ENCODE measurements at regions not wholly inside any gene's neighbourhood (a gene's known extent, or its start where the extent isn't known, plus 50 kb on each side); places are given as distances from the start of the nearest gene placed in this dataset.

DNA sequence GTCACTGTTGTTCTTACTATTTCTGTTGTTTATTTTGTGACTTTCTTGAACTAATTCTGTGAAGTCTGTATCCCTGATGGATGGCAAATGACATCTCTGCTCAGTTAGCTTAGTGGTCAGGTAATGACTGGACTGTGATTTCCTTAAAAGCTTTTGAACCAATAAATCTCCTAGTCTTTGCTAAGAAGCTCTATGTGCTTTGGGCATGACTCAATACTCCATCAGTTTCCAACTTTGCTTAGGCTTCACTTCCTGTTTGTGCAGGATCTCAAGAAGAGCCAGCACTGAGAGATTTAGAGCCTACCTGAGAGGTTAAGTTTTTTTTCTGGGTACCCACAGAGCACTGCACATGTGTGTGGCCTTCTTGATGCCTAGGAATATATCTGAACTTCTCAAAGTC lies 329.7 kb upstream of the HTR2A start:
- intact Hi-C loops (cut with micrococcal nuclease): no loop called here
- H3K79me2 ChIP-seq (ENCODE audit: control insufficient read depth, insufficient read depth, low read length): no peaks in the 10 kb centered on the region
- no peaks in the 10 kb centered on the region for H3K27me3 ChIP-seq (replicated peaks in 1 of 4; ENCODE audit: control extremely low read depth in 1 of 4, control insufficient read depth in 3 of 4, insufficient read depth in 4 of 4, low read length in 3 of 4)
- no peak overlapping the region for H3K27ac ChIP-seq (ENCODE audit: low read length in 2 of 2)
- no peaks in the 10 kb centered on the region for H4K20me1 ChIP-seq (ENCODE audit: control insufficient read depth, insufficient read depth, low read length, poor library complexity, severe bottlenecking)
- Mint-ChIP-seq H3K4me3 (no peak overlapping the region), H3K9me3 (ENCODE audit: insufficient read depth) (peaks cover 4% of the 10 kb centered on the region), H3K4me1 (no peaks in the 10 kb centered on the region), H3K27ac (no peak overlapping the region), H3K27me3 (no peaks in the 10 kb centered on the region)
- no peaks in the 10 kb centered on the region for H3K36me3 ChIP-seq (replicated peaks in 1 of 2; ENCODE audit: control extremely low read depth in 1 of 2, control insufficient read depth in 1 of 2, extremely low read depth in 1 of 2, insufficient read depth in 2 of 2, low read length in 1 of 2)
- ChIA-PET CTCF (no interaction called here), POLR2A (no interaction called here)
- no peak for DNase-seq
- peaks cover 0 to 10% (median 2%) of the 10 kb centered on the region in 3 donors for H3K9me3 ChIP-seq (ENCODE audit: control extremely low read depth in 1 of 3, control insufficient read depth in 2 of 3, insufficient read depth in 1 of 3, low read length in 2 of 3)
- no peak overlapping the region for H3K9ac ChIP-seq (ENCODE audit: low read length)
- no peak for ATAC-seq (ENCODE audit: low read depth)
- no peak overlapping the region for H3K4me3 ChIP-seq (ENCODE audit: control extremely low read depth in 1 of 5, extremely low read depth in 1 of 5, insufficient read depth in 1 of 5, low read depth in 2 of 5, low read length in 4 of 5)
- H3K4me2 ChIP-seq (replicated peaks; ENCODE audit: low read depth, low read length, poor library complexity, severe bottlenecking): no peak overlapping the region
- TF ChIP-seq, protein P1, sequence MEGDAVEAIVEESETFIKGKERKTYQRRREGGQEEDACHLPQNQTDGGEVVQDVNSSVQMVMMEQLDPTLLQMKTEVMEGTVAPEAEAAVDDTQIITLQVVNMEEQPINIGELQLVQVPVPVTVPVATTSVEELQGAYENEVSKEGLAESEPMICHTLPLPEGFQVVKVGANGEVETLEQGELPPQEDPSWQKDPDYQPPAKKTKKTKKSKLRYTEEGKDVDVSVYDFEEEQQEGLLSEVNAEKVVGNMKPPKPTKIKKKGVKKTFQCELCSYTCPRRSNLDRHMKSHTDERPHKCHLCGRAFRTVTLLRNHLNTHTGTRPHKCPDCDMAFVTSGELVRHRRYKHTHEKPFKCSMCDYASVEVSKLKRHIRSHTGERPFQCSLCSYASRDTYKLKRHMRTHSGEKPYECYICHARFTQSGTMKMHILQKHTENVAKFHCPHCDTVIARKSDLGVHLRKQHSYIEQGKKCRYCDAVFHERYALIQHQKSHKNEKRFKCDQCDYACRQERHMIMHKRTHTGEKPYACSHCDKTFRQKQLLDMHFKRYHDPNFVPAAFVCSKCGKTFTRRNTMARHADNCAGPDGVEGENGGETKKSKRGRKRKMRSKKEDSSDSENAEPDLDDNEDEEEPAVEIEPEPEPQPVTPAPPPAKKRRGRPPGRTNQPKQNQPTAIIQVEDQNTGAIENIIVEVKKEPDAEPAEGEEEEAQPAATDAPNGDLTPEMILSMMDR (IDR thresholded peaks at IDR 0.05): no peak
- TF ChIP-seq EZH2 (IDR thresholded peaks at IDR 0.05; ENCODE audit: borderline replicate concordance, insufficient read depth, low read depth, low read length, poor library complexity, severe bottlenecking): no peak
- no peak overlapping the region for H2AFZ ChIP-seq (ENCODE audit: insufficient read depth, low read depth, low read length, poor library complexity, severe bottlenecking)
- no peaks in the 10 kb centered on the region for H3K4me1 ChIP-seq (ENCODE audit: control insufficient read depth in 2 of 2, insufficient read depth in 2 of 2, low read length in 2 of 2)

DNA sequence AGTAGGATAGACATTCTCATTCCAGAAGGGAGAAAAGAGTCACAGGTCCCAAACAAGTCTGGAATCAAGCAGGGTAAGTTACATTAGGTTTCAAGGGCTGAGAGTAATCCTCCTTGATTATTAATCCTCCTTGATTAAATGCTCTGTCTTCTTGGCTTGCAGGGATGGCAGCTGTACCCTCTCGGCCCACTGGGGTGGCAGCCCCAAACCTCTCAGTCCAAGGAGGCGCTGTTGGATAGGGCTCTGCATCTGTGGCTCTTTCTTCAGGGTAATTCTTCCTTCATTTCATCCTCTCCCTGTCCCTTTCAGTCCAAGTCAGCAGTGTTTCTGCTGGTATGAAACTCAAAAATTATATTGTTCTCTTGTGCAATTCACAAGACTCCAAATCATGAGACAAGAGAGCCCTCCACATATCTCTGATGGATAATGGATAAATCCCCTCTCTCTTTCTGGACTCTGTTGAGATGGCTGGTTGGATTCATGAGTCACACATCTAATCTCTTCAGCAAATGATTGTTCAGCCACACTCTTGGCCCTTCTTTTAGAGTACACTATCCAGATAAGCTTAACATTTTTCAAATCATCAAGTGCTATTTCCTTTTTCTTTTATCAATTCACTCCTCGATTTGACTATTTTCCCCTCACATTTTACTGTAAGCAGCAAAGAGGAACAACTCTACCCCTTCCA lies 323.7 kb upstream of the HTR2A start:
- no peaks in the 10 kb centered on the region for H3K4me1 ChIP-seq (ENCODE audit: control insufficient read depth in 2 of 2, insufficient read depth in 2 of 2, low read length in 2 of 2)
- no peaks in the 10 kb centered on the region for H3K9me3 ChIP-seq (ENCODE audit: control extremely low read depth in 1 of 3, control insufficient read depth in 2 of 3, insufficient read depth in 1 of 3, low read length in 2 of 3)
- no peak for TF ChIP-seq EZH2 (IDR thresholded peaks at IDR 0.05; ENCODE audit: borderline replicate concordance, insufficient read depth, low read depth, low read length, poor library complexity, severe bottlenecking)
- TF ChIP-seq, protein P1 (IDR thresholded peaks at IDR 0.05): no peak

More for the DNA sequence above, 323.7 kb upstream of the HTR2A start:
- Mint-ChIP-seq H3K4me3 (no peak overlapping the region), H3K27ac (no peak overlapping the region), H3K27me3 (peaks cover 3% of the 10 kb centered on the region), H3K9me3 (ENCODE audit: insufficient read depth) (peaks cover 2% of the 10 kb centered on the region), H3K4me1 (no peaks in the 10 kb centered on the region)
- H3K4me3 ChIP-seq (ENCODE audit: control extremely low read depth in 1 of 5, extremely low read depth in 1 of 5, insufficient read depth in 1 of 5, low read depth in 2 of 5, low read length in 4 of 5): no peak overlapping the region
- H4K20me1 ChIP-seq (ENCODE audit: control insufficient read depth, insufficient read depth, low read length, poor library complexity, severe bottlenecking): no peaks in the 10 kb centered on the region
- no peaks in the 10 kb centered on the region for H3K79me2 ChIP-seq (ENCODE audit: control insufficient read depth, insufficient read depth, low read length)
- no peak overlapping the region for H3K27ac ChIP-seq (ENCODE audit: low read length in 2 of 2)
- POLR2A ChIA-PET: no interaction called here
- DNase-seq (no peak), ATAC-seq (ENCODE audit: low read depth) (no peak)
- H3K27me3 ChIP-seq (replicated peaks in 1 of 4; ENCODE audit: control extremely low read depth in 1 of 4, control insufficient read depth in 3 of 4, insufficient read depth in 4 of 4, low read length in 3 of 4): no peaks in the 10 kb centered on the region
- CTCF ChIA-PET: no interaction called here
- no peak overlapping the region for H3K9ac ChIP-seq (ENCODE audit: low read length)
- no peaks in the 10 kb centered on the region for H3K36me3 ChIP-seq (replicated peaks in 1 of 2; ENCODE audit: control extremely low read depth in 1 of 2, control insufficient read depth in 1 of 2, extremely low read depth in 1 of 2, insufficient read depth in 2 of 2, low read length in 1 of 2)
- WGBS (ENCODE audit: insufficient coverage): 81% methylated on average over 3 of the region's 3 CpGs
- no peak overlapping the region for H3K4me2 ChIP-seq (replicated peaks; ENCODE audit: low read depth, low read length, poor library complexity, severe bottlenecking)
- intact Hi-C loops (cut with micrococcal nuclease): no loop called here
- no peak overlapping the region for H2AFZ ChIP-seq (ENCODE audit: insufficient read depth, low read depth, low read length, poor library complexity, severe bottlenecking)

All from B cell (primary cell).